Nephron (organoid): ENCODE measurements at regions not wholly inside any gene's neighbourhood (a gene's known extent, or its start where the extent isn't known, plus 50 kb on each side); places are given as distances from the start of the nearest gene placed in this dataset.

Experiments used
- H3K27ac Mint-ChIP-seq, 3 experiments: 2 replicates each; pipeline ENCODE4 v1.8.0; 2020; ENCODE audit warnings: mixed read lengths in 3 of 3, mild to moderate bottlenecking in 2 of 3, moderate library complexity in 1 of 3
- H3K27me3 Mint-ChIP-seq: 2 replicates; pipeline ENCODE4 v1.8.0; 2021; ENCODE audit warnings: low read depth, mild to moderate bottlenecking, moderate library complexity, mixed read lengths
- H3K36me3 Mint-ChIP-seq: 2 replicates; pipeline ENCODE4 v1.8.0; 2020; ENCODE audit warnings: low read depth, mixed read lengths
- H3K4me1 Mint-ChIP-seq: 2 replicates; pipeline ENCODE4 v1.8.0; 2020; ENCODE audit warnings: mixed read lengths
- H3K4me3 Mint-ChIP-seq, 3 experiments: 2 replicates each; pipeline ENCODE4 v1.8.0; 2020; ENCODE audit warnings: mild to moderate bottlenecking in 3 of 3, mixed read lengths in 3 of 3, moderate library complexity in 2 of 3
- H3K9me3 Mint-ChIP-seq: 2 replicates; pipeline ENCODE4 v1.8.0; 2020; ENCODE audit warnings: mixed read lengths
- CTCF ChIP-seq, 3 experiments: fragments of 200-600 bp; sonication (generic); IDR thresholded peaks; one replicate each; pipeline ENCODE4 v1.5.0; 2021; ENCODE audit warnings: antibody characterized with exemption in 3 of 3; ENCODE audit not compliant: unreplicated experiment in 3 of 3

DNA sequence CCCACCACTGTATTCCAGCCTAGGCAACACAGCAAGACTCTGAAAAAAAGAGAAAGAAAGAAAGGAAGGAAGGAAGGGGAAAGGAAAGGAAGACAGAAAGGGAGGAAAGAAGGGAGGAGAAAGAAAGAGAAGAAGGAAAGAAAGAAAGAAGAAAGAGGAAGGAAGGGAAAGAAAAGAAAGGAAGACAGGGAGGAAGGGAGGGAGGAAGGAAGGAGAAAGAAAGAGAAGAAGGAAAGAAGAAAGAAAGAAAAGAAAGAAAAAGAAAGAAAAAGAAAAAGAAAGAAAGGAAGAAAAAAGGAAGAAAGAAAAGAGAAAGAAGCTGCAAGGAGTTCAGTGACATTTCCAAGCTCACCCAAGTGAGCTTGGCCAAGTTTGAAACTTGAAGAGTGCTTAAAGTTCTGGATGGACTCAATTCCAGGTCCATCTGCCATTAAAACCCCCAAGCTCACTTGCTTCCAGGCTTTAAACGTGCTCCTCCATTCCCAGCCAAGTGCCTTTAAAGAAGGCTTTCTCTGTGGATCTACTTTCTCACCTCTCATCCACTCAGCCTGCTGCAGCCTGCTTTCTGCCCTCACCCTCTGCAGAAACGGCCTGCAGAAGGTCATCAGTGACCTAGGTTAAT is 101.5 kb downstream of the VCPKMT start:
- Mint-ChIP-seq H3K9me3 (peaks cover 2% of the 10 kb centered on the region), H3K27me3 (peaks cover 4% of the 10 kb centered on the region), H3K4me1 (peaks cover 7% of the 10 kb centered on the region), H3K27ac (no peak overlapping the region), H3K4me3 (no peak overlapping the region), H3K36me3 (no peaks in the 10 kb centered on the region)
- TF ChIP-seq CTCF (IDR thresholded peaks at IDR 0.05; ENCODE audit: unreplicated experiment in 3 of 3): no peak

- no peak for TF ChIP-seq CTCF (IDR thresholded peaks at IDR 0.05; ENCODE audit: unreplicated experiment in 3 of 3)
- peaks cover 6% of the 10 kb centered on the region for H3K9me3 Mint-ChIP-seq
- peaks cover 4% of the 10 kb centered on the region for H3K27me3 Mint-ChIP-seq
- H3K36me3 Mint-ChIP-seq: no peaks in the 10 kb centered on the region
- H3K4me1 Mint-ChIP-seq: peaks cover 7% of the 10 kb centered on the region
- H3K4me3 Mint-ChIP-seq: no peak overlapping the region
- H3K27ac Mint-ChIP-seq: no peak overlapping the region
Measured at GRCh38 chr14:50015716-50016115, 100.7 kb downstream of the VCPKMT start.

GRCh38 chr14:50018201-50018932 is 98.0 kb downstream of the VCPKMT start:
- peaks cover 20% of the 10 kb centered on the region for H3K4me1 Mint-ChIP-seq
- no peaks in the 10 kb centered on the region for H3K36me3 Mint-ChIP-seq
- TF ChIP-seq CTCF (IDR thresholded peaks at IDR 0.05; ENCODE audit: unreplicated experiment in 3 of 3): no peak
- peak overlapping the region in 1 of 3 experiments; percentile 56 for H3K27ac Mint-ChIP-seq
- H3K4me3 Mint-ChIP-seq: no peak overlapping the region
- H3K27me3 Mint-ChIP-seq: peaks cover 4% of the 10 kb centered on the region
- peaks cover 10% of the 10 kb centered on the region for H3K9me3 Mint-ChIP-seq

DNA sequence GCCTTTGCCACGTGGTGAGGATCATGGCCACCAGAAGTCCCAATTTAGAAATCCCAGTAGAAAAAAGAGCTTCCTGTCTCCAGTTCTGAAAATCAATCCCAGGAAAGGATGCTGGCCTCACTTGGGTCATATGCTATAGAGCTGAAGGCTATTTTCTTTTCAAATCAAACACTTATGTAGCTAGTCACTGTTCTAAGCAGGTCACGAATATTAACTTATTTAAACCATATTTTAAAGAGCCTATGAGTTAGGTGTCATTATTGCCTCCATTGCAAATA is 97.5 kb downstream of the VCPKMT start:
- H3K27me3 Mint-ChIP-seq: peaks cover 4% of the 10 kb centered on the region
- peaks cover 10% of the 10 kb centered on the region for H3K9me3 Mint-ChIP-seq
- H3K27ac Mint-ChIP-seq: peak overlapping the region in 1 of 3 experiments; percentile 56
- H3K36me3 Mint-ChIP-seq: no peaks in the 10 kb centered on the region
- no peak overlapping the region for H3K4me3 Mint-ChIP-seq
- TF ChIP-seq CTCF (IDR thresholded peaks at IDR 0.05; ENCODE audit: unreplicated experiment in 3 of 3): no peak
- H3K4me1 Mint-ChIP-seq: peaks cover 25% of the 10 kb centered on the region

DNA sequence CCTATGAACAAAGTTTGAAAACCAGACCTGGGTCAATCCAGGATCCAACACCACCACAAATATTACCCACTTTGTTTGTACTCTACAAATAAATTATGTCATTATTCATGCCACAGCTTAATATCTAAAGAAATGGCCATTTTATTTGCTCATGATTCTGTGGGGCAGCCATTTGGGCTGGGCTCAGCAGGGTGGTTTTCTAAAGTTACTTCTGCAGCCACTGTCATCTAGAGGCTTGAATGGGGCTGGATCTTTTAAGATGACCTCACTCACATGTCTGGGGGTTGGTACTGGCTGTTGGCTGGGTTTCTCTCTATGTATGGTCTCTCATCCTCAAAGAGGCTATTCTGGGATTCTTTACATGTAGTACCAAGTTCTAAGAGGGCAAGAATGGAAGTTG is 96.2 kb downstream of the VCPKMT start:
- Mint-ChIP-seq H3K27me3 (peaks cover 4% of the 10 kb centered on the region), H3K9me3 (peaks cover 11% of the 10 kb centered on the region), H3K4me1 (peaks cover 26% of the 10 kb centered on the region), H3K27ac (no peak overlapping the region), H3K36me3 (no peaks in the 10 kb centered on the region), H3K4me3 (no peak overlapping the region)
- no peak for TF ChIP-seq CTCF (IDR thresholded peaks at IDR 0.05; ENCODE audit: unreplicated experiment in 3 of 3)

- Mint-ChIP-seq H3K27ac (no peak overlapping the region), H3K4me1 (peaks cover 31% of the 10 kb centered on the region), H3K9me3 (peaks cover 17% of the 10 kb centered on the region), H3K36me3 (no peaks in the 10 kb centered on the region), H3K4me3 (no peak overlapping the region), H3K27me3 (peaks cover 7% of the 10 kb centered on the region)
- TF ChIP-seq CTCF (IDR thresholded peaks at IDR 0.05; ENCODE audit: unreplicated experiment in 3 of 3): no peak
Measured at GRCh38 chr14:50020799-50021198, 95.6 kb downstream of the VCPKMT start.
